ENCODE measurements at regions not wholly inside any gene's neighbourhood (a gene's known extent, or its start where the extent isn't known, plus 50 kb on each side); places are given as distances from the start of the nearest gene placed in this dataset.

DNA sequence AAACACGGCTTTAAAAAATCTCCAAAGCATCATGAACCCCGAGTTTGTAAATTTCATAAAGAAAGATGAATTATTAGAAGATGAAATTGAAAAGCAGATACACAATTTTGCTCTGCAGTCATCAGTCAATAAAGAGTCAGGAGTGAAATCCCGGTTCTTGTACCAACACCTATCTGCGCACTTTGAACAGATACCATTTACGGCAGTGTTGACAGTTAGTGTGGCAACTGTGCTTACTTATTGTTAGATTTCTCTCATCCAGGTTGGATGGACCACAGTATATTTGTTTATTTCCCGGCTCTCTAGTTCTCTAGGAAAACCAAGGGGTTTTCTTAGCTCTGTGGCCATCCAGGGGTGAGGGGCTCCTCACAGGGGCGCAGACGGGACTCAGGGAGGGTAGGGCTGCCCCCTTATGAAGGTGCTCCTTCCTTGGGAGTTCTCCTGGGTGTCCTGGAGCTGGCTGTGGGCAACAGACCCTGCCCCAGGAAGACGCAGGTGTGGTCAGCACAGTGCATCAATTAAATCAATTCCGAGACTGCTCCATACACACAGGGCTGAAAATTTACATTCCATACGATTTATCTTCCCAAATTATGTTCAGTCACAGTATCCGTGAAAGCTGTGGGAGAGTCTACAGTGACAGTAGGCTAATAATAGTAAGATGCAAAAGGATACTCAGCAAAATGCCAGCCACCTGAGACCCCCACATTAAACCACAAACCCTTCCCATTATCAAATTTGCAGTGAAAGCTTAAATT, 107.0 kb upstream of the C1QTNF9B start:
- H3K4me1 ChIP-seq (ENCODE audit: control insufficient read depth in 4 of 4, insufficient read depth in 4 of 4, low read length in 3 of 4) = no peaks in the 10 kb centered on the region
- peak in 1 of 2 donors; percentile 7 for TF ChIP-seq HNF4A (conservative IDR thresholded peaks at IDR 0.05)
- TF ChIP-seq, protein P1, sequence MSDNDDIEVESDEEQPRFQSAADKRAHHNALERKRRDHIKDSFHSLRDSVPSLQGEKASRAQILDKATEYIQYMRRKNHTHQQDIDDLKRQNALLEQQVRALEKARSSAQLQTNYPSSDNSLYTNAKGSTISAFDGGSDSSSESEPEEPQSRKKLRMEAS (IDR thresholded peaks at IDR 0.05) = no peak
- no peak overlapping the region for H3K9ac ChIP-seq (ENCODE audit: low read depth in 1 of 2, low read length in 2 of 2)
- H3K9me3 ChIP-seq (ENCODE audit: control insufficient read depth in 4 of 4, low read length in 3 of 4) = no peaks in the 10 kb centered on the region
- H3K27ac ChIP-seq (ENCODE audit: low read depth in 1 of 2, low read length in 2 of 2) = no peak overlapping the region
- no peaks in the 10 kb centered on the region for H3K36me3 ChIP-seq (ENCODE audit: control insufficient read depth in 4 of 4, insufficient read depth in 3 of 4, low read depth in 1 of 4, low read length in 3 of 4)
- 71% methylated on average over 12 of the region's 12 CpGs for WGBS
- peaks cover 0 to 2% (median 0%) of the 10 kb centered on the region in 4 donors for H3K27me3 ChIP-seq (ENCODE audit: control insufficient read depth in 4 of 4, insufficient read depth in 4 of 4, low read length in 3 of 4)
- DNase-seq (ENCODE audit: low spot score) = no peak
- H3K4me3 ChIP-seq (ENCODE audit: low read depth in 1 of 3, low read length in 3 of 3) = no peak overlapping the region

DNA sequence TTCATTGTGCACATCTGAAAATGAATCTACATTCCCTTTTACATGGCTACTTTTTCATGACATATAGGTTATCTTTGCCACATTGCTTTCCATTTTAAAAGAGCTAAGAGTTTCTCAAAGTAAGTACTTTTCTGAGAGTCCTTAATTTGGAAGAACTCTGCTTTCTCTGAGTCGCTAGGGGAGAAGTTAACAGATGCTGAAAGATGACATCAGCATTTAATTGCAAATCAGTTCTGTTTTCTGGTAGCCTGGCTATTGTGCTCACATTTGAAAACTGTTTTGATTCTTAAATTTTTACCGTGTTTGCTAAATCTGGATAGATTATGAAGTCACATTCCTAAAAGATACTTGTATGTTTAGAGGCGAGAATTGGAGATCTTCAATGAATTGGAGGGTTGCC, 107.7 kb upstream of the C1QTNF9B start:
- Histone ChIP-seq H3K9ac (ENCODE audit: low read depth in 1 of 2, low read length in 2 of 2) (no peak overlapping the region), H3K9me3 (ENCODE audit: control insufficient read depth in 4 of 4, low read length in 3 of 4) (no peaks in the 10 kb centered on the region), H3K4me3 (ENCODE audit: low read depth in 1 of 3, low read length in 3 of 3) (no peak overlapping the region), H3K36me3 (ENCODE audit: control insufficient read depth in 4 of 4, insufficient read depth in 3 of 4, low read depth in 1 of 4, low read length in 3 of 4) (no peaks in the 10 kb centered on the region), H3K4me1 (ENCODE audit: control insufficient read depth in 4 of 4, insufficient read depth in 4 of 4, low read length in 3 of 4) (no peaks in the 10 kb centered on the region), H3K27me3 (ENCODE audit: control insufficient read depth in 4 of 4, insufficient read depth in 4 of 4, low read length in 3 of 4) (peaks cover 0 to 2% (median 0%) of the 10 kb centered on the region in 4 donors), H3K27ac (ENCODE audit: low read depth in 1 of 2, low read length in 2 of 2) (no peak overlapping the region)
- no peak for TF ChIP-seq EGR1 (IDR thresholded peaks at IDR 0.05; ENCODE audit: low read depth in 2 of 2)
- no peak for TF ChIP-seq JUND (IDR thresholded peaks at IDR 0.05)
- TF ChIP-seq, protein P2, sequence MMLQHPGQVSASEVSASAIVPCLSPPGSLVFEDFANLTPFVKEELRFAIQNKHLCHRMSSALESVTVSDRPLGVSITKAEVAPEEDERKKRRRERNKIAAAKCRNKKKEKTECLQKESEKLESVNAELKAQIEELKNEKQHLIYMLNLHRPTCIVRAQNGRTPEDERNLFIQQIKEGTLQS (IDR thresholded peaks at IDR 0.05) = no peak
- no peak for TF ChIP-seq FOXA1 (IDR thresholded peaks at IDR 0.05)
- TF ChIP-seq, protein P3, sequence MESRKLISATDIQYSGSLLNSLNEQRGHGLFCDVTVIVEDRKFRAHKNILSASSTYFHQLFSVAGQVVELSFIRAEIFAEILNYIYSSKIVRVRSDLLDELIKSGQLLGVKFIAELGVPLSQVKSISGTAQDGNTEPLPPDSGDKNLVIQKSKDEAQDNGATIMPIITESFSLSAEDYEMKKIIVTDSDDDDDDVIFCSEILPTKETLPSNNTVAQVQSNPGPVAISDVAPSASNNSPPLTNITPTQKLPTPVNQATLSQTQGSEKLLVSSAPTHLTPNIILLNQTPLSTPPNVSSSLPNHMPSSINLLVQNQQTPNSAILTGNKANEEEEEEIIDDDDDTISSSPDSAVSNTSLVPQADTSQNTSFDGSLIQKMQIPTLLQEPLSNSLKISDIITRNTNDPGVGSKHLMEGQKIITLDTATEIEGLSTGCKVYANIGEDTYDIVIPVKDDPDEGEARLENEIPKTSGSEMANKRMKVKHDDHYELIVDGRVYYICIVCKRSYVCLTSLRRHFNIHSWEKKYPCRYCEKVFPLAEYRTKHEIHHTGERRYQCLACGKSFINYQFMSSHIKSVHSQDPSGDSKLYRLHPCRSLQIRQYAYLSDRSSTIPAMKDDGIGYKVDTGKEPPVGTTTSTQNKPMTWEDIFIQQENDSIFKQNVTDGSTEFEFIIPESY (IDR thresholded peaks at IDR 0.05) = no peak
- TF ChIP-seq HNF4G (IDR thresholded peaks at IDR 0.05) = no peak
- no peak for TF ChIP-seq RAD21 (IDR thresholded peaks at IDR 0.05)
- no peak for TF ChIP-seq GABPA (IDR thresholded peaks at IDR 0.05 in 1 of 2, conservative IDR thresholded peaks at IDR 0.05 in 1 of 2)
- no peak for TF ChIP-seq NR2F2 (IDR thresholded peaks at IDR 0.05)
- no peak for TF ChIP-seq SP1 (IDR thresholded peaks at IDR 0.05)
- TF ChIP-seq, protein P4, sequence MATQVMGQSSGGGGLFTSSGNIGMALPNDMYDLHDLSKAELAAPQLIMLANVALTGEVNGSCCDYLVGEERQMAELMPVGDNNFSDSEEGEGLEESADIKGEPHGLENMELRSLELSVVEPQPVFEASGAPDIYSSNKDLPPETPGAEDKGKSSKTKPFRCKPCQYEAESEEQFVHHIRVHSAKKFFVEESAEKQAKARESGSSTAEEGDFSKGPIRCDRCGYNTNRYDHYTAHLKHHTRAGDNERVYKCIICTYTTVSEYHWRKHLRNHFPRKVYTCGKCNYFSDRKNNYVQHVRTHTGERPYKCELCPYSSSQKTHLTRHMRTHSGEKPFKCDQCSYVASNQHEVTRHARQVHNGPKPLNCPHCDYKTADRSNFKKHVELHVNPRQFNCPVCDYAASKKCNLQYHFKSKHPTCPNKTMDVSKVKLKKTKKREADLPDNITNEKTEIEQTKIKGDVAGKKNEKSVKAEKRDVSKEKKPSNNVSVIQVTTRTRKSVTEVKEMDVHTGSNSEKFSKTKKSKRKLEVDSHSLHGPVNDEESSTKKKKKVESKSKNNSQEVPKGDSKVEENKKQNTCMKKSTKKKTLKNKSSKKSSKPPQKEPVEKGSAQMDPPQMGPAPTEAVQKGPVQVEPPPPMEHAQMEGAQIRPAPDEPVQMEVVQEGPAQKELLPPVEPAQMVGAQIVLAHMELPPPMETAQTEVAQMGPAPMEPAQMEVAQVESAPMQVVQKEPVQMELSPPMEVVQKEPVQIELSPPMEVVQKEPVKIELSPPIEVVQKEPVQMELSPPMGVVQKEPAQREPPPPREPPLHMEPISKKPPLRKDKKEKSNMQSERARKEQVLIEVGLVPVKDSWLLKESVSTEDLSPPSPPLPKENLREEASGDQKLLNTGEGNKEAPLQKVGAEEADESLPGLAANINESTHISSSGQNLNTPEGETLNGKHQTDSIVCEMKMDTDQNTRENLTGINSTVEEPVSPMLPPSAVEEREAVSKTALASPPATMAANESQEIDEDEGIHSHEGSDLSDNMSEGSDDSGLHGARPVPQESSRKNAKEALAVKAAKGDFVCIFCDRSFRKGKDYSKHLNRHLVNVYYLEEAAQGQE (IDR thresholded peaks at IDR 0.05) = no peak
- DNase-seq (ENCODE audit: low spot score) = no peak
- WGBS = 79% methylated on average over 3 of the region's 3 CpGs
